Nucleus accumbens (tissue), 56 donors: ENCODE measurements at regions not wholly inside any gene's neighbourhood (a gene's known extent, or its start where the extent isn't known, plus 50 kb on each side); places are given as distances from the start of the nearest gene placed in this dataset.
"Not testable (repeated sequence)": the region's sequence is repeated elsewhere in the genome, so short reads cannot be mapped to it uniquely, and the experiment has no call there.

Experiments
- DNase-seq, 56 donors: peaks; one replicate each; lab custom pipeline; 2025; lab: John Stamatoyannopoulos, UW

- no peak for DNase-seq
Measured at GRCh38 chr13:24931450-24932251, 164.3 kb upstream of the PABPC3 start.

GRCh38 chr13:24933106-24934023, 162.6 kb upstream of the PABPC3 start:
- not testable (repeated sequence) for DNase-seq

- not testable (repeated sequence) for DNase-seq
Measured at GRCh38 chr13:24934024-24934385, 161.9 kb upstream of the PABPC3 start.

- DNase-seq: no peak
Measured at GRCh38 chr13:24938966-24939365, 157.0 kb upstream of the PABPC3 start.

GRCh38 chr13:24941023-24941713, 154.8 kb upstream of the PABPC3 start:
- not testable (repeated sequence) for DNase-seq

- no peak for DNase-seq
Measured at GRCh38 chr13:24943136-24943535, 152.8 kb upstream of the PABPC3 start.

GRCh38 chr13:24944073-24944472, 151.9 kb upstream of the PABPC3 start:
- not testable (repeated sequence) for DNase-seq

GRCh38 chr13:24948977-24949376, 147.0 kb upstream of the PABPC3 start:
- DNase-seq: not testable (repeated sequence)

- DNase-seq: not testable (repeated sequence)
Measured at GRCh38 chr13:24950611-24951010, 145.3 kb upstream of the PABPC3 start.

GRCh38 chr13:24967970-24968369, 128.0 kb upstream of the PABPC3 start:
- not testable (repeated sequence) for DNase-seq

- DNase-seq: not testable (repeated sequence)
Measured at GRCh38 chr13:24968416-24968815, 127.5 kb upstream of the PABPC3 start.

GRCh38 chr13:24973102-24973501, 122.8 kb upstream of the PABPC3 start:
- not testable (repeated sequence) for DNase-seq

GRCh38 chr13:24981181-24981803, 114.6 kb upstream of the PABPC3 start:
- DNase-seq: not testable (repeated sequence)

- DNase-seq: peak in 1 of 56 donors; percentile 17
Measured at GRCh38 chr13:24982333-24982999, 113.5 kb upstream of the PABPC3 start.

- no peak for DNase-seq
Measured at GRCh38 chr13:24983094-24983493, 112.8 kb upstream of the PABPC3 start.

- peak in 4 of 56 donors; percentile 4 to 48 (median 26) for DNase-seq
Measured at GRCh38 chr13:24984134-24984533, 111.8 kb upstream of the PABPC3 start.

GRCh38 chr13:24985107-24985506, 110.8 kb upstream of the PABPC3 start:
- DNase-seq: no peak

- no peak for DNase-seq
Measured at GRCh38 chr13:24985896-24986295, 110.0 kb upstream of the PABPC3 start.

GRCh38 chr13:24986826-24987225, 109.1 kb upstream of the PABPC3 start:
- no peak for DNase-seq

GRCh38 chr13:24989959-24990358, 106.0 kb upstream of the PABPC3 start:
- not testable (repeated sequence) for DNase-seq
